GM18508 (cell line): ENCODE measurements at regions not wholly inside any gene's neighbourhood (a gene's known extent, or its start where the extent isn't known, plus 50 kb on each side); places are given as distances from the start of the nearest gene placed in this dataset.

ENCODE experiments used
- ATAC-seq: cut with Tn5 transposase; IDR thresholded peaks from one replicate; pipeline ENCODE4 v1.9.1; 2021; ENCODE audit warnings: moderate number of reproducible peaks; ENCODE audit not compliant: insufficient read depth, unreplicated experiment

- ATAC-seq = no peak
Measured at GRCh38 chr17:71970312-71970711, 150.5 kb upstream of the SOX9 start.

GRCh38 chr17:71974051-71974450 lies 146.8 kb upstream of the SOX9 start:
- ATAC-seq = no peak

DNA sequence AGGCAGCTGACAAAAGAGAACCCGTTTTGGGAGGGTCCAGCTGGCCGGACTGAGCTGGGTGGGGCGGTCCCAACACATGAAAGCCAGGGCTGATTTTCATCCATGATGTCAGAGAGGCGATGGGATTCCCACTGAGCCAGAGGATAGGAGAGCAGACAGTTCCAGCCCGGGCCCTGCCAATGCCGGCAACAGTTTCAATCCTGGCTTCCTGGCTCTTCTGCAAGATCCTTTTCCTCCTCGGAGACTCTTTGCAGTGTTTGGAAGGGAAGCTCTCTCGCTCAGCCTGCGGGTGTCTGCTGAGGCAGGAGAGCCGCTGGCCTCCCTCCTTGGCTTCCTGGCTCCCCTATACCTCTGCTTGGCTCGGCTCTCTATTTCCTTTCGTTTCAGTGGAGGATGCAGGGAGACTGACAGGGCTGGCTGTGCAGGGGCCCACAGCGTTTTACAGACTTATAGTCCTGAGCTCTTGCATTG lies 145.5 kb upstream of the SOX9 start:
- no peak for ATAC-seq

- no peak for ATAC-seq
Measured at GRCh38 chr17:71976011-71976649, 144.7 kb upstream of the SOX9 start.

- no peak for ATAC-seq
Measured at GRCh38 chr17:71978435-71978834, 142.4 kb upstream of the SOX9 start.

GRCh38 chr17:71980171-71980570 lies 140.6 kb upstream of the SOX9 start:
- no peak for ATAC-seq

GRCh38 chr17:71983828-71984227 lies 137.0 kb upstream of the SOX9 start:
- ATAC-seq = no peak

GRCh38 chr17:71985111-71986039 lies 135.4 kb upstream of the SOX9 start:
- ATAC-seq = no peak

DNA sequence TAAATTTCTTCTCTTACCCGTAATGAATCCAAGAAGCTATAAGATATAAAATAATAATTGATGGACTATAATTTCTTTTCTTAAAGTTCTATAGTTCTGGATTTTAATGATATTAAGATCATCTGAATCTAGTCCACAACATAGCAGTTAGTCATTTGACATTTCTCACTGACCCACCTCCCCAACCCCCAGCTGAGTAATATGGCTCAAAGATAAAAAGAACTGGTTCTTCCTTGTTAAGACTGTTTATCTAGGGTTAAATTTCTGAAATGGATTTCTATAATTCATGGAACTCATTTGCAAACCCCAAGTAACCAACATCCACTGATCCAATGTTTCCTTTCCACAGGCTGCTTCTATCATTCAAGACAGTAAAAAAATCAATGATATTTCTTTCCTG lies 133.9 kb upstream of the SOX9 start:
- ATAC-seq = no peak

DNA sequence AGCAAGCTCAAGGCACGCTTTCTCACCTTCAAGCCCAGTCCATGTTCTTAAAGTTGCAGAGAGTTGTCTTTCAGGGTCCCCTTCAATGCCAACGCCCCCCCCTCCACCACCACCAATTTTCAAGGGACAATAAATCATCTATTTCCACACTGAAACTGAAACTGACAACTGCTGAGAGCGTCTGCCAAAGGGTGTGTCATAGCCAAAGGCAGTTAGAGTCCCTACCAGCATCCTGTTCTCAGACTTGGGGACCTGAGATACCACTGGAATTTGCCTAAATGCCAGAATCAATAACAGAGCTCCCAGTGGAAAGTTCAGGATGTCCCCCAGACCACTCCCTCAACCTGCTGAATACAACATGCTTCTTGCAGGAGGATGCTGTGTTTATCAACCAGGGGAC lies 133.2 kb upstream of the SOX9 start:
- peak; percentile 70 for ATAC-seq

GRCh38 chr17:71989117-71989516 lies 131.7 kb upstream of the SOX9 start:
- ATAC-seq = no peak

- no peak for ATAC-seq
Measured at GRCh38 chr17:71993363-71993762, 127.5 kb upstream of the SOX9 start.

GRCh38 chr17:71995590-71995989 lies 125.2 kb upstream of the SOX9 start:
- ATAC-seq = no peak

- no peak for ATAC-seq
Measured at GRCh38 chr17:72004011-72004427, 116.8 kb upstream of the SOX9 start.

DNA sequence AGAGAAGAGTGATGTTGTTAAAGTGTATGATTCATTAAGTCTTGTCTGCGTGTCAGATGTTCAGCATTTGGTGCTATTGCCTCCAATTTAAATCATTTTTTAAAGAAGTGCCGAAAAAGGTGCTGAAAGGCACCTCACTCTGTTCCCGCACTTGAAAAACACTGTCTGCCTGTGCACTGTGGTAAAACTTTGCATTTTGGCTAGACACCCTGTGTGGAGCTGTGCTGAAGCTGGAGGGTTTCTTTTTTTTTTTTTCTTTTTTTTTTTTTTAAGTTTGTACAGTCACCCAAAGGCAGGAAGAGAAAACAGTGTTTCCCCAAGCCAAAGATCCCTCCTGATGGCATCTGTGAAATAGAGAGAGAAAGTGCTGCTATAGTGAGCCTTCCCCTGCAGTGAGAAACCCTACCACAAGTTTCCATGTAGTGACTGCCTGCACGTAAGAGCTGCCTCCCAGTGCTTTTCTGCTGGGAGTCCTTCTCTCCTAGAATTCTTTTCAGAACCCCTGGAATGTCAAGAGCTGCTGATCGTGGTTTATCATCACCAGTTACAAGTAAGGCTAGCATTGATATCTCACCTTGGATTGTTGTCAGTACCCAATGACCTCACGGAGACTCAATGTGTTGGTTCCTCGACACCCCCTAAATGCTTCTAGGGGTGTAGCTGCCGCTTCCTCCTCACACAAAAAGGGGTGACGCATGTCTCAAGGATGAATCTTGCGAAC lies 116.0 kb upstream of the SOX9 start:
- ATAC-seq = peak; percentile 34

DNA sequence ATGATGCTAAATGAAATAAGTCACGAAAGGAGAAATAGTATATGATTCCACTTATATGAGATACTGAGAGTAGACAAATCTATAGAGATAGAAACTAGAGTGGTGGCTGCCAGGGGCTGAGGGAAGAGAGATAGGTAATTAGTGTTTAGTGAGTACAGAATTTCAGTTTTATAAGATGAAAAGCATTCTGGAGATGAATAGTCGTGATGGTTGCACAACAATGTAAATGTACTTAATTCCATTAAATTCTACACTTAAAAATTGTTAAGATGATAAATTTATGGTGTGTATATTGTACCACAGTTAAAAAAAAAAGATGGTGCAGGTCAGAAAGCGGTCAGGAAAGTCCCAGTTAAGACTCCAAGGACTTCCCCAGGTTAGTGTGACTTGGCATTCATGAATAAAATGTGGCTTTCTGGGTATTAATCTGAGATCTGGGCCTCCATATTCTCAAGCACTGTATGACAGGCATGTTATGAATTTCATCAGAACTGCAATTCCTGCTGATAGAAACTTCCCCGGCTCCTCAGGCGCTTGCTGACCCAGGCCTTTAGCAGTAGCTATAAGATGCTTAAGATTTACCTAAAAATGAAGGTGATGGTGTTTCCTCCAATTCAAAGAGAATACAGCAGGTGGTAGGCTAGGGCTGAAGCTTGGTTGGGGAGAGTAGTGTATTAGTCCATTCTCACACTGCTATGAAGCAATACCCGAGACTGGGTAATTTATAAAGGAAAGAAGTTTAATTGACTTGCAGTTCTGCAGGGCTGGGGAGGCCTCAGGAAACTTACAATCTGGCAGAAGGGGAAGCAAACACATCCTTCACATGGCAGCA lies 115.3 kb upstream of the SOX9 start:
- peak; percentile 44 for ATAC-seq

- ATAC-seq = no peak
Measured at GRCh38 chr17:72008236-72008876, 112.5 kb upstream of the SOX9 start.

DNA sequence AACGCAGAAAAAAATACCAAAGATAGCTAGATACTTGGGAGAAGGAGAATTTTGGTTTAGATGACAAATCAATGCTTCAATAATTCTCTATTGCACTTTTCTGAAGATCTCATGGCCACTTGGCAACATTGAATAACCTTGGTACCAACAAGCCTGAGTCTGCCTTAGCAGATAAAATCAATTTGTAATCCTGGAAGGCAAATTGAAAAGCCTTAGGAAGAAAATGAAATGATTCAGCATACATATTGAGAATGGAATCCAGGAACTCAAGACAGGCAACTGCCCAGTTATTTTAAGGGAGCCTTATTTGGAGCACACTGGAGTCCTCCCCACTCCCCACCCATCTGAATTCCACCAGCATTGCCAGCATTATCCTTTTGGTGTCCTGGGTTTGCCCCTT lies 109.3 kb upstream of the SOX9 start:
- no peak for ATAC-seq

GRCh38 chr17:72021417-72022041 lies 99.3 kb upstream of the SOX9 start:
- peak; percentile 39 for ATAC-seq
